Pancreas (tissue), 10 donors: ENCODE measurements at regions not wholly inside any gene's neighbourhood (a gene's known extent, or its start where the extent isn't known, plus 50 kb on each side); places are given as distances from the start of the nearest gene placed in this dataset.

ENCODE experiments used
- ATAC-seq, 4 donors: fragments of 200-7000 bp; cut with Tn5 transposase; one replicate each; pipeline versions ENCODE4 v1.8.0 to v1.9.1; 2020; ENCODE audit warnings: mild to moderate bottlenecking in 4 of 4, moderate library complexity in 4 of 4
- DNase-seq, 6 donors: peaks; one replicate each; pipeline ENCODE4 v3.0.0-alpha.2; 2020
- FAIRE-seq: peaks from 2 replicates; lab custom pipeline; 2012; peaks lifted over from hg19 to GRCh38; lab: Jason Lieb, UNC
- H3K27ac ChIP-seq, 4 donors: fragments of 200-600 bp; sonication (generic); 1 replicate in 3 of 4; 2 replicates in 1 of 4; pipeline versions ENCODE4 v1.5.0 to v1.8.0; 2020
- H3K27me3 ChIP-seq, 4 donors: fragments of 200-600 bp; one replicate each; pipeline ENCODE4 v1.8.0; 2021
- H3K36me3 ChIP-seq, 3 donors: fragments of 200-600 bp; sonication (generic) in 1 of 3; one replicate each; pipeline versions ENCODE4 v1.5.0 to v1.8.0; 2020 to 2021
- H3K4me1 ChIP-seq, 3 donors: fragments of 200-600 bp; one replicate each; pipeline ENCODE4 v1.8.0; 2021
- H3K4me3 ChIP-seq, 4 donors: fragments of 200-600 bp; sonication (generic) in 2 of 4; one replicate each; pipeline versions ENCODE4 v1.5.0 to v1.8.0; 2020 to 2021
- H3K9me3 ChIP-seq, 4 donors: fragments of 200-600 bp; one replicate each; pipeline ENCODE4 v1.8.0; 2021
- CTCF ChIP-seq, 4 donors: fragments of 200-600 bp; sonication (generic) in 3 of 4; IDR thresholded peaks; one replicate each; pipeline versions ENCODE4 v1.5.0 to v1.8.0; 2021; ENCODE audit warnings: antibody characterized with exemption in 4 of 4
- WGBS, 2 donors: extraction: QIAGEN DNeasy Blood & Tissue Kit; methylation state at CpG; one replicate each; pipeline ENCODE4 v1.1.7; 2013; 5-methylcytosine and 5-hydroxymethylcytosine counted together
- intact Hi-C, 3 donors: fragments of 100-400 bp; cut with DNase I; formaldehyde crosslinking; loops; one replicate each; pipeline versions ENCODE4 v1.11.1 to v1.14.2; 2022
- donor health status: healthy with polysubstance abuse.
- donor health status: DM: no; HTN: no; CAD: no; lungs with moderate emphysema.
- donor health status: DM: no; HTN: no; CAD: no.
- donor health status: control.
- donor health status: control.
- donor health status: Bipolar disorder and iron deficiency.
- donor health status: DM: yes; HTN: yes; CAD: no.
- donor health status: DM: no; HTN: no; CAD: no.
- donor health status: DM: no; HTN: no; CAD: no.
- donor health status: DM: yes; HTN: yes; CAD: no.

DNA sequence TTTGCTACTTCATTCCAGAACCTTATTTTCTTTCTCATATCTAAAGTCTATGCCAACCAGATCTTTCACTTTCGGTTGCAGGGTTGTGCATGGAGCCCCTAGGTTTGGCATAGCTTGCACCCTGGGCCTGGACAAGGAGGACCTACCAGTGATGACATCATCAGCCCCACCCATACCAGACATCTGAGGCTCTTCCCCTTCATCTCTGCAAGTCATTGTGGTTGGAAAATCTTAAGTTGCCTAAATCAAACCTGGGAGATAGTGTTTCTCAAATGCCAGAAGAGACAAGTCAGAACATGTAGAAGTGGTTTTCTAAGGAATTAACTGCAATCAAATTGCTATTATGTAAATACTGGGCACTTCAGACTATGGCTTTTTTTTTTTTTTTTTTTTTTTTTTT, 363.3 kb downstream of the ZNF516 start:
- ATAC-seq, result peak in 1 of 4 donors; percentile 58
- Histone ChIP-seq H3K9me3 (no peaks in the 10 kb centered on the region), H3K27ac (no peak overlapping the region), H3K4me1 (no peaks in the 10 kb centered on the region), H3K4me3 (no peak overlapping the region), H3K27me3 (no peaks in the 10 kb centered on the region), H3K36me3 (no peaks in the 10 kb centered on the region)
- TF ChIP-seq CTCF (IDR thresholded peaks at IDR 0.05), result no peak
- no peak for FAIRE-seq
- DNase-seq, result no peak
- 66 to 75% methylated on average over 1 of the region's 1 CpG for WGBS, 2 donors
- intact Hi-C loops, result no loop called here

- Histone ChIP-seq H3K27ac (no peak overlapping the region), H3K9me3 (no peaks in the 10 kb centered on the region), H3K27me3 (no peaks in the 10 kb centered on the region), H3K4me1 (no peaks in the 10 kb centered on the region), H3K4me3 (no peak overlapping the region), H3K36me3 (no peaks in the 10 kb centered on the region)
- DNase-seq (no peak), FAIRE-seq (no peak), ATAC-seq (peak in 2 of 4 donors; percentile 18 to 75)
- 66 to 81% methylated on average over 13 of the region's 13 CpGs for WGBS, 2 donors
- intact Hi-C loops, result no loop called here
- TF ChIP-seq CTCF (IDR thresholded peaks at IDR 0.05), result no peak
Observed at GRCh38 chr18:76130845-76131244, 364.2 kb downstream of the ZNF516 start.

DNA sequence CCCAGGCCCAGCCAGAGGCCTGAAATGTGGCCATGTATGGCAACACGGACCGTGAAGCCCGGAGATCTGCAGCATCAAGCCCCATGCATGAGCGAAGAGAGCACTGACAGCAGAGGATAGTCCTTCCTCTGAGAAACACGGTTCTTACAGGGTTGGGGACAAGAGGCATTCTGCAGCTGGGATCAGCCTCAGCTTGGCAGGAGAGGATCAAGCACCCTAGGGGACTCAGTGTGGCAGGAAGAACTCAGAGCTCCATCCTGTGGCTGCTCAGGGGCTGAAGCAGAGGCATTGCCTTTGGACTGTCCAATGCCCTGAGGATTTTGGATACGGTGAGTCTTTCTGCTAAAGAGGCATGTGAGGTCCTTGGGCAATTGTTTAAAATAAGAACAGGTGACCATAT, 368.7 kb downstream of the ZNF516 start:
- no peak for ATAC-seq
- FAIRE-seq, result no peak
- H3K9me3 ChIP-seq, result no peaks in the 10 kb centered on the region
- no peak overlapping the region for H3K27ac ChIP-seq
- intact Hi-C loops, result no loop called here
- H3K36me3 ChIP-seq, result no peaks in the 10 kb centered on the region
- no peaks in the 10 kb centered on the region for H3K27me3 ChIP-seq
- no peak for TF ChIP-seq CTCF (IDR thresholded peaks at IDR 0.05)
- no peak for DNase-seq
- H3K4me3 ChIP-seq, result no peak overlapping the region
- H3K4me1 ChIP-seq, result no peaks in the 10 kb centered on the region
- 52 to 67% methylated on average over 6 of the region's 6 CpGs for WGBS, 2 donors

- intact Hi-C loops, result no loop called here
- TF ChIP-seq CTCF (IDR thresholded peaks at IDR 0.05), result no peak
- WGBS, 2 donors, result 58 to 71% methylated on average over 5 of the region's 5 CpGs
- Histone ChIP-seq H3K27me3 (no peaks in the 10 kb centered on the region), H3K36me3 (no peaks in the 10 kb centered on the region), H3K27ac (no peak overlapping the region), H3K9me3 (no peaks in the 10 kb centered on the region), H3K4me1 (no peaks in the 10 kb centered on the region), H3K4me3 (no peak overlapping the region)
- DNase-seq (no peak), ATAC-seq (no peak), FAIRE-seq (no peak)
Observed at GRCh38 chr18:76121011-76121410, 374.0 kb downstream of the ZNF516 start.

DNA sequence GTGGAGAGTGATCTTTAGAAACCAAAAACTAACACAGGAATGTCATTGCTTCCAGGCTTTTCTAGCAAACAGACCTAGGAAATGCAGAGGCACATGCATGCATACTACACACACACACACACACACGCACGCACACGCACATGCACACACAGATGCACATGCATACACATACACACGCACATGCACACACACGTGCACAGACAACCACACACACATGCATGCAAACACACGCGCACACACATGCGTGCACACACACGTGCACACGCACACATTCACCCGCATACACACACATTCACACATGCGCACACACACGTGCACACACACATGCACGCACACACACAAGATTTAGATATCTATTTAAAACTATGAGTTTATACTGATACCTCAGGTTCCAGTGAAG, 379.5 kb downstream of the ZNF516 start:
- no peak for ATAC-seq
- no peak for FAIRE-seq
- Histone ChIP-seq H3K27ac (no peak overlapping the region), H3K4me1 (no peaks in the 10 kb centered on the region), H3K9me3 (no peaks in the 10 kb centered on the region), H3K36me3 (no peaks in the 10 kb centered on the region), H3K4me3 (no peak overlapping the region), H3K27me3 (no peaks in the 10 kb centered on the region)
- no peak for TF ChIP-seq CTCF (IDR thresholded peaks at IDR 0.05)
- no peak for DNase-seq
- intact Hi-C loops, result no loop called here
- 66 to 76% methylated on average over 14 of the region's 14 CpGs for WGBS, 2 donors
